Suprapubic skin (tissue), 4 donors: ENCODE measurements at regions not wholly inside any gene's neighbourhood (a gene's known extent, or its start where the extent isn't known, plus 50 kb on each side); places are given as distances from the start of the nearest gene placed in this dataset.

Experiments
- DNase-seq, 2 donors: peaks; one replicate each; pipeline ENCODE4 v3.0.0-alpha.2; 2019; ENCODE audit warnings: low spot score in 2 of 2
- H3K27ac ChIP-seq: fragments of 200-600 bp; sonication (generic); one replicate; pipeline ENCODE4 v1.5.1; 2019
- H3K27me3 ChIP-seq: fragments of 200-600 bp; sonication (generic); one replicate; pipeline ENCODE4 v1.5.1; 2019
- H3K36me3 ChIP-seq: fragments of 200-600 bp; sonication (generic); one replicate; pipeline ENCODE4 v1.5.1; 2019
- H3K4me1 ChIP-seq: fragments of 200-600 bp; sonication (generic); one replicate; pipeline ENCODE4 v1.5.1; 2019
- H3K4me3 ChIP-seq: fragments of 200-600 bp; sonication (generic); one replicate; pipeline ENCODE4 v1.5.1; 2019; ENCODE audit warnings: mild to moderate bottlenecking
- H3K9me3 ChIP-seq: fragments of 200-600 bp; sonication (generic); one replicate; pipeline ENCODE4 v1.5.1; 2019
- CTCF ChIP-seq, 2 donors: fragments of 200-600 bp in 1 of 2; fragments of 450-650 bp in 1 of 2; sonication (generic) in 1 of 2; IDR thresholded peaks; one replicate each; pipeline ENCODE4 v1.5.1; 2016 to 2019; ENCODE audit warnings: antibody characterized with exemption in 2 of 2, mild to moderate bottlenecking in 1 of 2, moderate library complexity in 1 of 2
- EP300 ChIP-seq: sonication (generic); formaldehyde crosslinking; IDR thresholded peaks from one replicate; pipeline ENCODE4 v1.6.1; 2017; ENCODE audit warnings: antibody characterized with exemption
- POLR2A ChIP-seq, 2 donors: fragments of 450-650 bp; IDR thresholded peaks; one replicate each; pipeline ENCODE4 v1.6.1; 2017; ENCODE audit warnings: antibody characterized with exemption in 2 of 2, mild to moderate bottlenecking in 2 of 2, moderate library complexity in 2 of 2
- POLR2AphosphoS5 ChIP-seq, 3 donors: sonication (generic); formaldehyde crosslinking; IDR thresholded peaks; one replicate each; pipeline ENCODE4 v1.6.1; 2017; ENCODE audit warnings: antibody characterized with exemption in 3 of 3
- WGBS: methylation state at CpG from one replicate; pipeline ENCODE4 v1.1.5; 2018; 5-methylcytosine and 5-hydroxymethylcytosine counted together

- DNase-seq: no peak
- WGBS: 61% methylated on average over 7 of the region's 7 CpGs
- no peaks in the 10 kb centered on the region for H3K9me3 ChIP-seq
- H3K4me1 ChIP-seq: no peaks in the 10 kb centered on the region
- no peak overlapping the region for H3K27ac ChIP-seq
- TF ChIP-seq POLR2A (IDR thresholded peaks at IDR 0.05) (no peak), CTCF (IDR thresholded peaks at IDR 0.05) (no peak), POLR2AphosphoS5 (IDR thresholded peaks at IDR 0.05) (no peak)
- no peaks in the 10 kb centered on the region for H3K27me3 ChIP-seq
- H3K4me3 ChIP-seq: no peak overlapping the region
- H3K36me3 ChIP-seq: no peaks in the 10 kb centered on the region
Measured at GRCh38 chr1:218964471-218965185, 209.1 kb upstream of the LYPLAL1 start.

GRCh38 chr1:218965821-218966220, 207.9 kb upstream of the LYPLAL1 start:
- no peak for DNase-seq
- no peaks in the 10 kb centered on the region for H3K27me3 ChIP-seq
- TF ChIP-seq CTCF (IDR thresholded peaks at IDR 0.05) (no peak), POLR2A (IDR thresholded peaks at IDR 0.05) (no peak)
- 60% methylated on average over 1 of the region's 1 CpG for WGBS
- H3K27ac ChIP-seq: no peak overlapping the region
- H3K4me1 ChIP-seq: no peaks in the 10 kb centered on the region
- H3K4me3 ChIP-seq: no peak overlapping the region
- no peaks in the 10 kb centered on the region for H3K9me3 ChIP-seq
- H3K36me3 ChIP-seq: no peaks in the 10 kb centered on the region

GRCh38 chr1:218967254-218967653, 206.4 kb upstream of the LYPLAL1 start:
- no peaks in the 10 kb centered on the region for H3K27me3 ChIP-seq
- H3K4me3 ChIP-seq: no peak overlapping the region
- 93% methylated on average over 2 of the region's 2 CpGs for WGBS
- no peaks in the 10 kb centered on the region for H3K36me3 ChIP-seq
- TF ChIP-seq EP300 (no peak), POLR2A (IDR thresholded peaks at IDR 0.05) (no peak), CTCF (IDR thresholded peaks at IDR 0.05) (no peak), POLR2AphosphoS5 (IDR thresholded peaks at IDR 0.05) (no peak)
- H3K4me1 ChIP-seq: no peaks in the 10 kb centered on the region
- no peak for DNase-seq
- no peak overlapping the region for H3K27ac ChIP-seq
- H3K9me3 ChIP-seq: no peaks in the 10 kb centered on the region

GRCh38 chr1:218967836-218968235, 205.8 kb upstream of the LYPLAL1 start:
- no peak overlapping the region for H3K4me3 ChIP-seq
- TF ChIP-seq POLR2A (IDR thresholded peaks at IDR 0.05) (no peak), CTCF (IDR thresholded peaks at IDR 0.05) (no peak), EP300 (no peak), POLR2AphosphoS5 (IDR thresholded peaks at IDR 0.05) (no peak)
- no peak overlapping the region for H3K27ac ChIP-seq
- no peaks in the 10 kb centered on the region for H3K9me3 ChIP-seq
- no peaks in the 10 kb centered on the region for H3K27me3 ChIP-seq
- 67% methylated on average over 2 of the region's 2 CpGs for WGBS
- DNase-seq: no peak
- H3K36me3 ChIP-seq: no peaks in the 10 kb centered on the region
- H3K4me1 ChIP-seq: no peaks in the 10 kb centered on the region

- TF ChIP-seq POLR2AphosphoS5 (IDR thresholded peaks at IDR 0.05) (no peak), POLR2A (IDR thresholded peaks at IDR 0.05) (no peak), CTCF (IDR thresholded peaks at IDR 0.05) (no peak), EP300 (no peak)
- DNase-seq: no peak
Measured at GRCh38 chr1:218969006-218969405, 204.7 kb upstream of the LYPLAL1 start.

More at GRCh38 chr1:218969006-218969405, 204.7 kb upstream of the LYPLAL1 start:
- Histone ChIP-seq H3K27ac (no peak overlapping the region), H3K36me3 (no peaks in the 10 kb centered on the region), H3K27me3 (no peaks in the 10 kb centered on the region), H3K9me3 (no peaks in the 10 kb centered on the region), H3K4me1 (no peaks in the 10 kb centered on the region), H3K4me3 (no peak overlapping the region)
- 42% methylated on average over 1 of the region's 1 CpG for WGBS
